22Rv1 (cell line): ENCODE measurements at regions not wholly inside any gene's neighbourhood (a gene's known extent, or its start where the extent isn't known, plus 50 kb on each side); places are given as distances from the start of the nearest gene placed in this dataset.

Experiments used
- ZFX ChIP-seq: fragments of 450-650 bp; IDR thresholded peaks from 2 replicates; pipeline ENCODE4 v1.6.1; 2017; ENCODE audit warnings: antibody characterized with exemption, borderline replicate concordance
- TF ChIP-seq, protein P1 (sequence below): fragments of 450-650 bp; IDR thresholded peaks from 2 replicates; pipeline ENCODE4 v1.5.1; 2017; ENCODE audit warnings: mild to moderate bottlenecking

DNA sequence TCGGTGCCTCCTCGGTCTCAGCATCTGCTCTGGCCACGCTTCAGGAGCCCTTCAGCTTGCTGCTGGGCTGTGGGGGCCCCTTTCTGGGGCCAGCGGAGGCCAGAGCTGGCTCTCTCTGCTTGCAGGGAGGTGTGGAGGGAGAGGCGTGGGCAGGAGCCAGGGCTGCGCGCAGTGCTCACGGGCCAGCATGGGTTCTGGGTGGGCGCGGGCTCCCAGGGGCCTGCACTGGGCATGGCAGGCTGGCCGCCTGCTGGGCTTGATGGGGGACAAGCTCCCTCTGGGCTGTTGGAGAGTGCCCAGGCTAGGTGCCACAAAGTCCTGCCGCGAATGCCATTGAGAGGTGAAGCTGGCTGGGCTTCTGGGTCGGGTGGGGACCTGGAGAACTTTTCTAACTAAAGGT is 57.3 kb upstream of the AGA start:
- TF ChIP-seq, protein P1, sequence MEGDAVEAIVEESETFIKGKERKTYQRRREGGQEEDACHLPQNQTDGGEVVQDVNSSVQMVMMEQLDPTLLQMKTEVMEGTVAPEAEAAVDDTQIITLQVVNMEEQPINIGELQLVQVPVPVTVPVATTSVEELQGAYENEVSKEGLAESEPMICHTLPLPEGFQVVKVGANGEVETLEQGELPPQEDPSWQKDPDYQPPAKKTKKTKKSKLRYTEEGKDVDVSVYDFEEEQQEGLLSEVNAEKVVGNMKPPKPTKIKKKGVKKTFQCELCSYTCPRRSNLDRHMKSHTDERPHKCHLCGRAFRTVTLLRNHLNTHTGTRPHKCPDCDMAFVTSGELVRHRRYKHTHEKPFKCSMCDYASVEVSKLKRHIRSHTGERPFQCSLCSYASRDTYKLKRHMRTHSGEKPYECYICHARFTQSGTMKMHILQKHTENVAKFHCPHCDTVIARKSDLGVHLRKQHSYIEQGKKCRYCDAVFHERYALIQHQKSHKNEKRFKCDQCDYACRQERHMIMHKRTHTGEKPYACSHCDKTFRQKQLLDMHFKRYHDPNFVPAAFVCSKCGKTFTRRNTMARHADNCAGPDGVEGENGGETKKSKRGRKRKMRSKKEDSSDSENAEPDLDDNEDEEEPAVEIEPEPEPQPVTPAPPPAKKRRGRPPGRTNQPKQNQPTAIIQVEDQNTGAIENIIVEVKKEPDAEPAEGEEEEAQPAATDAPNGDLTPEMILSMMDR, result no peak
- TF ChIP-seq ZFX, result no peak
